Keratinocyte (primary cell): ENCODE measurements at regions not wholly inside any gene's neighbourhood (a gene's known extent, or its start where the extent isn't known, plus 50 kb on each side); places are given as distances from the start of the nearest gene placed in this dataset.

Source experiments
- EZH2 ChIP-seq: IDR thresholded peaks from one replicate; pipeline ENCODE4 v1.6.1; 2012; ENCODE audit warnings: inconsistent platforms, mild to moderate bottlenecking, low read length, moderate library complexity
- TF ChIP-seq, protein P1 (sequence below), 3 experiments: IDR thresholded peaks in 1 of 3; conservative IDR thresholded peaks in 1 of 3; optimal IDR thresholded peaks in 1 of 3; 2 replicates in 2 of 3; 3 replicates in 1 of 3; pipeline versions ENCODE3 to v1.5.1; 2011; ENCODE audit warnings: low read length in 3 of 3, mild to moderate bottlenecking in 3 of 3, moderate library complexity in 2 of 3, control low read depth in 1 of 3, inconsistent platforms in 1 of 3; ENCODE audit not compliant: insufficient read depth in 2 of 3; ENCODE audit errors: extremely low read depth in 1 of 3

- TF ChIP-seq EZH2 = no peak
- TF ChIP-seq, protein P1, sequence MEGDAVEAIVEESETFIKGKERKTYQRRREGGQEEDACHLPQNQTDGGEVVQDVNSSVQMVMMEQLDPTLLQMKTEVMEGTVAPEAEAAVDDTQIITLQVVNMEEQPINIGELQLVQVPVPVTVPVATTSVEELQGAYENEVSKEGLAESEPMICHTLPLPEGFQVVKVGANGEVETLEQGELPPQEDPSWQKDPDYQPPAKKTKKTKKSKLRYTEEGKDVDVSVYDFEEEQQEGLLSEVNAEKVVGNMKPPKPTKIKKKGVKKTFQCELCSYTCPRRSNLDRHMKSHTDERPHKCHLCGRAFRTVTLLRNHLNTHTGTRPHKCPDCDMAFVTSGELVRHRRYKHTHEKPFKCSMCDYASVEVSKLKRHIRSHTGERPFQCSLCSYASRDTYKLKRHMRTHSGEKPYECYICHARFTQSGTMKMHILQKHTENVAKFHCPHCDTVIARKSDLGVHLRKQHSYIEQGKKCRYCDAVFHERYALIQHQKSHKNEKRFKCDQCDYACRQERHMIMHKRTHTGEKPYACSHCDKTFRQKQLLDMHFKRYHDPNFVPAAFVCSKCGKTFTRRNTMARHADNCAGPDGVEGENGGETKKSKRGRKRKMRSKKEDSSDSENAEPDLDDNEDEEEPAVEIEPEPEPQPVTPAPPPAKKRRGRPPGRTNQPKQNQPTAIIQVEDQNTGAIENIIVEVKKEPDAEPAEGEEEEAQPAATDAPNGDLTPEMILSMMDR (optimal IDR thresholded peaks at IDR 0.05 in 1 of 3, IDR thresholded peaks at IDR 0.05 in 1 of 3, conservative IDR thresholded peaks at IDR 0.05 in 1 of 3; ENCODE audit: extremely low read depth in 1 of 3, insufficient read depth in 2 of 3, low read length in 3 of 3) = no peak
These were observed 163.4 kb downstream of the NUAK1 start for GRCh38 chr12:105975351-105975750.
